SU-DHL-6 (cell line): ENCODE measurements at regions not wholly inside any gene's neighbourhood (a gene's known extent, or its start where the extent isn't known, plus 50 kb on each side); places are given as distances from the start of the nearest gene placed in this dataset.

Experiments used
- H2AFZ ChIP-seq: fragments of 200-600 bp; sonication (generic); 2 replicates; pipeline ENCODE4 v1.6.1; 2014; ENCODE audit warnings: low read depth, mild to moderate bottlenecking, moderate library complexity, mixed read lengths, antibody characterized with exemption, low read length; ENCODE audit not compliant: severe bottlenecking
- H3F3A ChIP-seq: fragments of 200-600 bp; shearing (Covaris generic); 2 replicates; pipeline ENCODE4 v1.6.0; 2016; ENCODE audit warnings: antibody characterized with exemption, mild to moderate bottlenecking; ENCODE audit not compliant: insufficient read depth
- H3K27ac ChIP-seq: fragments of 200-600 bp; sonication (generic); 2 replicates; pipeline ENCODE4 v1.5.1; 2016; ENCODE audit warnings: low read depth, mild to moderate bottlenecking, low read length, moderate library complexity, mixed read lengths
- H3K27me3 ChIP-seq: fragments of 200-600 bp; sonication (generic), shearing (Covaris generic); 2 replicates; pipeline ENCODE4 v1.6.0; 2014; ENCODE audit warnings: mild to moderate bottlenecking, low read length
- H3K36me3 ChIP-seq: fragments of 200-600 bp; sonication (generic); 2 replicates; pipeline ENCODE4 v1.6.1; 2014; ENCODE audit warnings: mild to moderate bottlenecking, low read length, mixed read lengths
- H3K4me2 ChIP-seq: fragments of 300-600, 200-600 bp; shearing (Covaris generic), sonication (generic); 2 replicates; pipeline ENCODE4 v1.6.0; 2014; ENCODE audit warnings: low read length, low read depth, mild to moderate bottlenecking; ENCODE audit not compliant: poor library complexity, severe bottlenecking
- H3K4me3 ChIP-seq: fragments of 200-600 bp; sonication (generic); 2 replicates; pipeline ENCODE4 v1.5.1; 2014; ENCODE audit warnings: antibody characterized with exemption, low read length, mild to moderate bottlenecking, mixed read lengths; ENCODE audit not compliant: insufficient read depth, poor library complexity, severe bottlenecking
- H3K79me2 ChIP-seq: fragments of 200-600 bp; sonication (generic); 2 replicates; pipeline ENCODE4 v1.6.1; 2014; ENCODE audit warnings: mild to moderate bottlenecking, low read length, moderate library complexity; ENCODE audit not compliant: insufficient read depth
- H3K9ac ChIP-seq: fragments of 200-600 bp; sonication (generic); 2 replicates; pipeline ENCODE4 v1.7.0; 2014; ENCODE audit warnings: mild to moderate bottlenecking, low read length
- H3K9me2 ChIP-seq: fragments of 200-600 bp; sonication (generic); replicated peaks from 2 replicates; pipeline ENCODE4 v1.6.1; 2014; ENCODE audit warnings: low read length; ENCODE audit not compliant: insufficient read depth
- H3K9me3 ChIP-seq: fragments of 200-600 bp; sonication (generic); 2 replicates; pipeline ENCODE4 v1.6.1; 2014; ENCODE audit warnings: low read length, mixed read lengths; ENCODE audit not compliant: insufficient read depth
- H4K20me1 ChIP-seq: fragments of 200-600 bp; sonication (generic); 2 replicates; pipeline ENCODE4 v1.6.1; 2014; ENCODE audit warnings: low read depth, mild to moderate bottlenecking, antibody characterized with exemption, low read length, moderate library complexity, mixed read lengths
- CTCF ChIP-seq: fragments of 200-600 bp; sonication (generic); IDR thresholded peaks from one replicate; pipeline ENCODE4 v1.5.1; 2017; ENCODE audit warnings: antibody characterized with exemption, mild to moderate bottlenecking, low read length, moderate library complexity; ENCODE audit not compliant: insufficient read depth, poor library complexity, severe bottlenecking
- EZH2phosphoT487 ChIP-seq: fragments of 200-600 bp; sonication (generic), shearing (Covaris generic); conservative IDR thresholded peaks from 2 replicates; pipeline ENCODE4 v1.6.1; 2018; ENCODE audit warnings: mild to moderate bottlenecking, antibody characterized with exemption, low read length, moderate library complexity, mixed read lengths

GRCh38 chrX:11053351-11053750, 57.8 kb upstream of the HCCS start:
- Histone ChIP-seq H2AFZ (no peak overlapping the region), H3F3A (no peaks in the 10 kb centered on the region), H3K4me2 (no peak overlapping the region), H3K9me2 (no peaks in the 10 kb centered on the region), H3K27me3 (no peaks in the 10 kb centered on the region), H3K79me2 (no peaks in the 10 kb centered on the region), H4K20me1 (no peaks in the 10 kb centered on the region), H3K4me3 (no peak overlapping the region), H3K9ac (no peak overlapping the region), H3K9me3 (no peaks in the 10 kb centered on the region), H3K36me3 (no peaks in the 10 kb centered on the region), H3K27ac (no peak overlapping the region)
- TF ChIP-seq EZH2phosphoT487 (no peak), CTCF (no peak)

- Histone ChIP-seq H3K27ac (no peak overlapping the region), H3F3A (no peaks in the 10 kb centered on the region), H2AFZ (no peak overlapping the region), H3K9me3 (no peaks in the 10 kb centered on the region), H3K9ac (no peak overlapping the region), H3K79me2 (no peaks in the 10 kb centered on the region), H3K36me3 (no peaks in the 10 kb centered on the region), H3K4me2 (no peak overlapping the region), H3K27me3 (no peaks in the 10 kb centered on the region), H4K20me1 (no peaks in the 10 kb centered on the region), H3K9me2 (no peaks in the 10 kb centered on the region), H3K4me3 (no peak overlapping the region)
- TF ChIP-seq EZH2phosphoT487 (no peak), CTCF (no peak)
Measured at GRCh38 chrX:11056322-11057176, 54.6 kb upstream of the HCCS start.

- no peaks in the 10 kb centered on the region for H4K20me1 ChIP-seq
- no peaks in the 10 kb centered on the region for H3K9me2 ChIP-seq
- no peaks in the 10 kb centered on the region for H3K36me3 ChIP-seq
- H3F3A ChIP-seq: no peaks in the 10 kb centered on the region
- H2AFZ ChIP-seq: no peak overlapping the region
- H3K9ac ChIP-seq: no peak overlapping the region
- no peaks in the 10 kb centered on the region for H3K79me2 ChIP-seq
- H3K27ac ChIP-seq: no peak overlapping the region
- H3K4me2 ChIP-seq: no peak overlapping the region
- no peak for TF ChIP-seq CTCF
- TF ChIP-seq EZH2phosphoT487: no peak
- H3K27me3 ChIP-seq: no peaks in the 10 kb centered on the region
- H3K4me3 ChIP-seq: no peak overlapping the region
- no peaks in the 10 kb centered on the region for H3K9me3 ChIP-seq
Measured at GRCh38 chrX:11059933-11060332, 51.2 kb upstream of the HCCS start.
